Hepatocyte (in vitro differentiated cells): ENCODE measurements at regions not wholly inside any gene's neighbourhood (a gene's known extent, or its start where the extent isn't known, plus 50 kb on each side); places are given as distances from the start of the nearest gene placed in this dataset.
"Not testable (repeated sequence)": the region's sequence is repeated elsewhere in the genome, so short reads cannot be mapped to it uniquely, and the experiment has no call there.

ENCODE experiments used
- DNase-seq: peaks from one replicate; pipeline ENCODE4 v3.0.0-alpha.2; 2016; ENCODE audit warnings: low spot score
- H2AFZ ChIP-seq: fragments of 200-600 bp; sonication (generic); 2 replicates; pipeline ENCODE4 v1.6.0; 2016; ENCODE audit warnings: antibody characterized with exemption, mild to moderate bottlenecking
- H3K27ac ChIP-seq: fragments of 200-600 bp; sonication (generic); 2 replicates; pipeline ENCODE4 v1.5.1; 2016; ENCODE audit warnings: mild to moderate bottlenecking
- H3K27me3 ChIP-seq: fragments of 200-600 bp; sonication (generic); 2 replicates; pipeline ENCODE4 v1.6.1; 2016
- H3K36me3 ChIP-seq: fragments of 200-600 bp; sonication (generic); replicated peaks from 2 replicates; pipeline ENCODE4 v1.5.1; 2016; ENCODE audit warnings: low read depth; ENCODE audit not compliant: insufficient read depth
- H3K4me1 ChIP-seq: fragments of 200-600 bp; sonication (generic); 2 replicates; pipeline ENCODE4 v1.5.1; 2016; ENCODE audit warnings: mild to moderate bottlenecking, moderate library complexity; ENCODE audit not compliant: insufficient read depth
- H3K4me2 ChIP-seq: fragments of 200-600 bp; sonication (generic); 2 replicates; pipeline ENCODE4 v1.6.0; 2016
- H3K4me3 ChIP-seq: fragments of 200-600 bp; sonication (generic); 2 replicates; pipeline ENCODE4 v1.5.1; 2016; ENCODE audit warnings: mild to moderate bottlenecking
- H3K79me2 ChIP-seq: fragments of 200-600 bp; sonication (generic); 2 replicates; pipeline ENCODE4 v1.6.0; 2017; ENCODE audit warnings: mild to moderate bottlenecking
- H3K9me2 ChIP-seq: fragments of 200-600 bp; sonication (generic); replicated peaks from 2 replicates; pipeline ENCODE4 v1.6.0; 2017; ENCODE audit warnings: mild to moderate bottlenecking; ENCODE audit not compliant: insufficient read depth
- H3K9me3 ChIP-seq: fragments of 200-600 bp; sonication (generic); 2 replicates; pipeline ENCODE4 v1.5.1; 2016; ENCODE audit warnings: low read depth, mild to moderate bottlenecking
- H4K20me1 ChIP-seq: fragments of 200-600 bp; sonication (generic); 2 replicates; pipeline ENCODE4 v1.6.0; 2016; ENCODE audit warnings: mild to moderate bottlenecking; ENCODE audit not compliant: insufficient read depth, poor library complexity, severe bottlenecking
- CTCF ChIP-seq: fragments of 200-600 bp; sonication (generic); IDR thresholded peaks from 2 replicates; pipeline ENCODE4 v1.5.1; 2016; ENCODE audit warnings: antibody characterized with exemption, mild to moderate bottlenecking; ENCODE audit not compliant: poor library complexity
- EZH2 ChIP-seq: fragments of 200-600 bp; sonication (generic); IDR thresholded peaks from 2 replicates; pipeline ENCODE4 v1.6.1; 2016; ENCODE audit warnings: antibody characterized with exemption, mild to moderate bottlenecking, borderline replicate concordance
- EZH2phosphoT487 ChIP-seq: fragments of 200-600 bp; sonication (generic); IDR thresholded peaks from one replicate; pipeline ENCODE4 v1.6.1; 2018; ENCODE audit warnings: antibody characterized with exemption, mild to moderate bottlenecking, low read depth, moderate library complexity; ENCODE audit not compliant: unreplicated experiment, severe bottlenecking
- WGBS: methylation state at CpG from one replicate; pipeline ENCODE4 v1.1.6; 2016; ENCODE audit warnings: low lambda C conversion rate; ENCODE audit errors: missing lambda C conversion rate; 5-methylcytosine and 5-hydroxymethylcytosine counted together

GRCh38 chr13:78867655-78868054 is 208.7 kb upstream of the OBI1 start:
- H3K79me2 ChIP-seq = no peaks in the 10 kb centered on the region
- H3K36me3 ChIP-seq = no peaks in the 10 kb centered on the region
- TF ChIP-seq EZH2 (no peak), EZH2phosphoT487 (no peak), CTCF (no peak)
- no peak overlapping the region for H3K4me3 ChIP-seq
- peak overlapping the region; percentile 55 for H3K27ac ChIP-seq
- no peaks in the 10 kb centered on the region for H3K9me2 ChIP-seq
- H3K4me2 ChIP-seq = no peak overlapping the region
- H4K20me1 ChIP-seq = no peaks in the 10 kb centered on the region
- no peaks in the 10 kb centered on the region for H3K4me1 ChIP-seq
- WGBS = 69% methylated on average over 3 of the region's 3 CpGs
- no peaks in the 10 kb centered on the region for H3K9me3 ChIP-seq
- no peak overlapping the region for H2AFZ ChIP-seq
- peak; percentile 21 for DNase-seq
- H3K27me3 ChIP-seq = no peaks in the 10 kb centered on the region

GRCh38 chr13:78866076-78866475 is 207.1 kb upstream of the OBI1 start:
- not testable (repeated sequence) for H4K20me1 ChIP-seq, H3K27ac ChIP-seq, H3K9me3 ChIP-seq, H3K4me3 ChIP-seq, H3K4me1 ChIP-seq, H2AFZ ChIP-seq, H3K79me2 ChIP-seq, H3K4me2 ChIP-seq, DNase-seq, H3K27me3 ChIP-seq, H3K36me3 ChIP-seq, H3K9me2 ChIP-seq
- WGBS = 65% methylated on average over 6 of the region's 6 CpGs

- no peak overlapping the region for H3K4me3 ChIP-seq
- H3K9me3 ChIP-seq = no peaks in the 10 kb centered on the region
- WGBS = 86% methylated on average over 1 of the region's 1 CpG
Observed at GRCh38 chr13:78862446-78862845, 203.5 kb upstream of the OBI1 start.

GRCh38 chr13:78852709-78853108 is 193.8 kb upstream of the OBI1 start:
- H2AFZ ChIP-seq = no peak overlapping the region
- no peaks in the 10 kb centered on the region for H3K9me2 ChIP-seq
- no peaks in the 10 kb centered on the region for H3K79me2 ChIP-seq
- H3K4me1 ChIP-seq = no peaks in the 10 kb centered on the region
- H3K4me3 ChIP-seq = no peak overlapping the region
- no peak overlapping the region for H3K27ac ChIP-seq
- TF ChIP-seq EZH2 = no peak
- no peak for TF ChIP-seq CTCF
- TF ChIP-seq EZH2phosphoT487 = no peak
- H4K20me1 ChIP-seq = no peaks in the 10 kb centered on the region
- no peaks in the 10 kb centered on the region for H3K36me3 ChIP-seq
- DNase-seq = no peak
- WGBS = 94% methylated on average over 1 of the region's 1 CpG
- no peak overlapping the region for H3K4me2 ChIP-seq
- no peaks in the 10 kb centered on the region for H3K27me3 ChIP-seq
- H3K9me3 ChIP-seq = no peaks in the 10 kb centered on the region

More at GRCh38 chr13:78862446-78862845, 203.5 kb upstream of the OBI1 start:
- H3K79me2 ChIP-seq = no peaks in the 10 kb centered on the region
- no peaks in the 10 kb centered on the region for H3K27me3 ChIP-seq
- DNase-seq = no peak
- H2AFZ ChIP-seq = no peak overlapping the region
- H3K4me1 ChIP-seq = no peaks in the 10 kb centered on the region
- no peaks in the 10 kb centered on the region for H3K36me3 ChIP-seq
- no peaks in the 10 kb centered on the region for H4K20me1 ChIP-seq
- no peak overlapping the region for H3K4me2 ChIP-seq
- no peak overlapping the region for H3K27ac ChIP-seq
- TF ChIP-seq EZH2phosphoT487 = no peak
- TF ChIP-seq CTCF = no peak
- no peak for TF ChIP-seq EZH2
- no peaks in the 10 kb centered on the region for H3K9me2 ChIP-seq
